HCT116 (cell line): ENCODE measurements at regions not wholly inside any gene's neighbourhood (a gene's known extent, or its start where the extent isn't known, plus 50 kb on each side); places are given as distances from the start of the nearest gene placed in this dataset.

Experiments
- ATAC-seq: fragments of 200-7000 bp; cut with Tn5 transposase; 2 replicates; pipeline ENCODE4 v1.9.1; 2020; ENCODE audit warnings: mild to moderate bottlenecking, moderate library complexity
- BruUV-seq: library from RNA; stranded (reverse); fragments of 400-500 nt; replicated peaks from 2 replicates; lab custom pipeline; 2021; lab: Mats Ljungman, UMichigan
- CTCF ChIA-PET: fragments of 300-600 bp; sonication (Branson Sonifier 250); formaldehyde crosslinking; loops from one replicate; lab custom pipeline; 2021; ENCODE audit warnings: antibody characterized with exemption; lab: Charles Lee
- POLR2A ChIA-PET: fragments of 300-600, 350-600 bp; sonication (Branson Sonifier 250); formaldehyde crosslinking; loops from one replicate; lab custom pipeline; 2021; ENCODE audit warnings: antibody characterized with exemption; lab: Charles Lee
- RAD21 ChIA-PET, 2 experiments: fragments of 300-600 bp; sonication (Branson Sonifier 250); formaldehyde crosslinking; loops; one replicate each; lab custom pipeline; 2023; ENCODE audit warnings: low total read pairs in 2 of 2; ENCODE audit not compliant: uncharacterized antibody in 2 of 2, unreplicated experiment in 2 of 2, low non-redundant PET in 1 of 2; lab: Charles Lee
- DNase-seq: peaks from one replicate; pipeline ENCODE4 v3.0.0-alpha.2; 2010; ENCODE audit warnings: low read depth, low spot score
- H2AFZ ChIP-seq: fragments of 200-600 bp; shearing (Covaris generic), sonication (generic); 2 replicates; pipeline ENCODE4 v1.6.1; 2017; ENCODE audit warnings: low read depth, mixed run types, mixed read lengths, antibody characterized with exemption, low read length; ENCODE audit not compliant: poor library complexity, severe bottlenecking
- H3K27ac ChIP-seq: 2 replicates; pipeline ENCODE4 v1.5.1; 2012; ENCODE audit warnings: low read depth, low read length
- H3K27me3 ChIP-seq: fragments of 200-600 bp; sonication (generic); 2 replicates; pipeline ENCODE4 v1.6.1; 2016; ENCODE audit warnings: mixed run types, low read length, mixed read lengths; ENCODE audit not compliant: insufficient read depth
- H3K36me3 ChIP-seq, 2 experiments: fragments of 200-500 bp in 1 of 2; fragments of 200-600 bp in 1 of 2; sonication (Bioruptor generic) in 1 of 2; sonication (generic) in 1 of 2; 2 replicates each; pipeline versions ENCODE4 v1.5.1 to v1.6.1; 2014 to 2016; ENCODE audit warnings: low read length in 2 of 2, inconsistent platforms in 1 of 2, mixed read lengths in 1 of 2, mixed run types in 1 of 2; ENCODE audit not compliant: insufficient read depth in 2 of 2, control insufficient read depth in 1 of 2
- H3K4me1 ChIP-seq, 2 experiments: fragments of 200-600 bp in 1 of 2; sonication (generic) in 1 of 2; 2 replicates each; pipeline versions ENCODE4 v1.5.1 to v1.6.1; 2012 to 2017; ENCODE audit warnings: low read length in 2 of 2, inconsistent platforms in 1 of 2, mild to moderate bottlenecking in 1 of 2, mixed read lengths in 1 of 2, mixed run types in 1 of 2, moderate library complexity in 1 of 2; ENCODE audit not compliant: insufficient read depth in 2 of 2, control insufficient read depth in 1 of 2
- H3K4me2 ChIP-seq: fragments of 200-600 bp; sonication (generic); 2 replicates; pipeline ENCODE4 v1.6.1; 2017; ENCODE audit warnings: mixed run types, low read length, mixed read lengths
- H3K4me3 ChIP-seq, 2 experiments: fragments of 200-600 bp in 1 of 2; sonication (generic) in 1 of 2; replicated peaks in 1 of 2; 2 replicates each; pipeline ENCODE4 v1.5.1; 2011 to 2016; ENCODE audit warnings: low read length in 2 of 2, control low read depth in 1 of 2, low read depth in 1 of 2, mild to moderate bottlenecking in 1 of 2, mixed read lengths in 1 of 2, mixed run types in 1 of 2
- H3K79me2 ChIP-seq: fragments of 200-600 bp; sonication (generic); 2 replicates; pipeline ENCODE4 v1.6.1; 2017; ENCODE audit warnings: mild to moderate bottlenecking, mixed run types, low read length, moderate library complexity, mixed read lengths; ENCODE audit not compliant: insufficient read depth
- H3K9ac ChIP-seq: fragments of 200-600 bp; sonication (generic); 2 replicates; pipeline ENCODE4 v1.6.1; 2016; ENCODE audit warnings: low read length, mixed read lengths
- H3K9me2 ChIP-seq: fragments of 200-600 bp; sonication (generic), shearing (Covaris generic); 2 replicates; pipeline ENCODE4 v1.6.1; 2017; ENCODE audit warnings: mixed run types, mild to moderate bottlenecking, moderate library complexity; ENCODE audit not compliant: insufficient read depth
- H3K9me3 ChIP-seq, 2 experiments: fragments of 200-500 bp in 1 of 2; fragments of 200-600 bp in 1 of 2; sonication (Bioruptor generic) in 1 of 2; sonication (generic) in 1 of 2; 2 replicates each; pipeline ENCODE4 v1.6.1; 2014 to 2017; ENCODE audit warnings: low read length in 2 of 2, mixed read lengths in 2 of 2, inconsistent platforms in 1 of 2, low read depth in 1 of 2, mild to moderate bottlenecking in 1 of 2, mixed run types in 1 of 2, moderate library complexity in 1 of 2; ENCODE audit not compliant: control insufficient read depth in 1 of 2, insufficient read depth in 1 of 2
- H4K20me1 ChIP-seq: fragments of 200-600 bp; sonication (generic), shearing (Covaris generic); 2 replicates; pipeline ENCODE4 v1.6.1; 2017; ENCODE audit warnings: mixed run types, mild to moderate bottlenecking, moderate library complexity; ENCODE audit not compliant: insufficient read depth
- ATF3 ChIP-seq: IDR thresholded peaks from 2 replicates; pipeline ENCODE4 v1.6.1; 2012
- CEBPB ChIP-seq: IDR thresholded peaks from 2 replicates; pipeline ENCODE4 v1.6.1; 2012; ENCODE audit warnings: low read depth
- EZH2 ChIP-seq: fragments of 200-600 bp; sonication (generic); IDR thresholded peaks from 2 replicates; pipeline ENCODE4 v1.6.1; 2017; ENCODE audit warnings: antibody characterized with exemption, mixed run types
- FOSL1 ChIP-seq: IDR thresholded peaks from 2 replicates; pipeline ENCODE4 v1.6.1; 2012; ENCODE audit warnings: low read depth
- JUND ChIP-seq: IDR thresholded peaks from 2 replicates; pipeline ENCODE4 v1.6.1; 2012
- POLR2A ChIP-seq: IDR thresholded peaks from 2 replicates; pipeline ENCODE4 v1.7.0; 2011; ENCODE audit warnings: borderline replicate concordance; ENCODE audit not compliant: insufficient read depth, insufficient read length; ENCODE audit errors: extremely low read depth
- SIN3A ChIP-seq: IDR thresholded peaks from 2 replicates; pipeline ENCODE4 v1.6.1; 2012; ENCODE audit warnings: low read depth
- SP1 ChIP-seq: IDR thresholded peaks from 2 replicates; pipeline ENCODE4 v1.6.1; 2012; ENCODE audit warnings: low read depth
- TCF7L2 ChIP-seq: IDR thresholded peaks from 2 replicates; pipeline ENCODE4 v1.7.0; 2011; ENCODE audit warnings: borderline replicate concordance, inconsistent platforms; ENCODE audit not compliant: insufficient read depth, insufficient read length; ENCODE audit errors: extremely low read depth
- ZNF274 ChIP-seq: fragments of 200-500 bp; sonication (Bioruptor generic); IDR thresholded peaks from 2 replicates; pipeline ENCODE4 v1.6.1; 2014; ENCODE audit warnings: mild to moderate bottlenecking, low read depth, low read length, inconsistent platforms
- intact Hi-C: fragments of 100-400 bp; cut with micrococcal nuclease; formaldehyde crosslinking; loops from 2 replicates; pipeline ENCODE4 v1.10.0; 2022
- TF ChIP-seq, protein P1 (sequence below): IDR thresholded peaks from 2 replicates; pipeline ENCODE4 v1.6.1; 2012; ENCODE audit warnings: low read depth

GRCh38 chr2:217451666-217452065 lies 551.1 kb downstream of the TNS1 start:
- no TSS peak for BruUV-seq
- H3K9me3 ChIP-seq = no peaks in the 10 kb centered on the region
- no peak overlapping the region for H3K9ac ChIP-seq
- ChIA-PET RAD21 (no interaction called here), CTCF (no interaction called here), POLR2A (no interaction called here)
- peaks cover 0 to 9% of the 10 kb centered on the region in 2 experiments; a peak in 3 of 4 replicates for H3K4me1 ChIP-seq
- H2AFZ ChIP-seq = no peak overlapping the region
- H3K27me3 ChIP-seq = 0 out of 2 replicates have a peak, but pooled peaks cover 11% of the 10 kb centered on the region
- no peaks in the 10 kb centered on the region for H3K36me3 ChIP-seq
- H3K4me2 ChIP-seq = peak overlapping the region; percentile 42
- no peak overlapping the region for H3K4me3 ChIP-seq
- no peaks in the 10 kb centered on the region for H4K20me1 ChIP-seq
- intact Hi-C loops = no loop called here
- H3K79me2 ChIP-seq = no peaks in the 10 kb centered on the region
- TF ChIP-seq CEBPB (no peak), POLR2A (no peak), ZNF274 (no peak), TCF7L2 (no peak), FOSL1 (peak; percentile 57), EZH2 (no peak), SP1 (0 out of 2 replicates have a peak, but pooled peaks have one; percentile 22), SIN3A (no peak), ATF3 (no peak), JUND (0 out of 2 replicates have a peak, but pooled peaks have one; percentile 36)
- TF ChIP-seq, protein P1, sequence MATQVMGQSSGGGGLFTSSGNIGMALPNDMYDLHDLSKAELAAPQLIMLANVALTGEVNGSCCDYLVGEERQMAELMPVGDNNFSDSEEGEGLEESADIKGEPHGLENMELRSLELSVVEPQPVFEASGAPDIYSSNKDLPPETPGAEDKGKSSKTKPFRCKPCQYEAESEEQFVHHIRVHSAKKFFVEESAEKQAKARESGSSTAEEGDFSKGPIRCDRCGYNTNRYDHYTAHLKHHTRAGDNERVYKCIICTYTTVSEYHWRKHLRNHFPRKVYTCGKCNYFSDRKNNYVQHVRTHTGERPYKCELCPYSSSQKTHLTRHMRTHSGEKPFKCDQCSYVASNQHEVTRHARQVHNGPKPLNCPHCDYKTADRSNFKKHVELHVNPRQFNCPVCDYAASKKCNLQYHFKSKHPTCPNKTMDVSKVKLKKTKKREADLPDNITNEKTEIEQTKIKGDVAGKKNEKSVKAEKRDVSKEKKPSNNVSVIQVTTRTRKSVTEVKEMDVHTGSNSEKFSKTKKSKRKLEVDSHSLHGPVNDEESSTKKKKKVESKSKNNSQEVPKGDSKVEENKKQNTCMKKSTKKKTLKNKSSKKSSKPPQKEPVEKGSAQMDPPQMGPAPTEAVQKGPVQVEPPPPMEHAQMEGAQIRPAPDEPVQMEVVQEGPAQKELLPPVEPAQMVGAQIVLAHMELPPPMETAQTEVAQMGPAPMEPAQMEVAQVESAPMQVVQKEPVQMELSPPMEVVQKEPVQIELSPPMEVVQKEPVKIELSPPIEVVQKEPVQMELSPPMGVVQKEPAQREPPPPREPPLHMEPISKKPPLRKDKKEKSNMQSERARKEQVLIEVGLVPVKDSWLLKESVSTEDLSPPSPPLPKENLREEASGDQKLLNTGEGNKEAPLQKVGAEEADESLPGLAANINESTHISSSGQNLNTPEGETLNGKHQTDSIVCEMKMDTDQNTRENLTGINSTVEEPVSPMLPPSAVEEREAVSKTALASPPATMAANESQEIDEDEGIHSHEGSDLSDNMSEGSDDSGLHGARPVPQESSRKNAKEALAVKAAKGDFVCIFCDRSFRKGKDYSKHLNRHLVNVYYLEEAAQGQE = no peak
- no peak overlapping the region for H3K27ac ChIP-seq
- no peak for DNase-seq
- no peaks in the 10 kb centered on the region for H3K9me2 ChIP-seq
- peak; percentile 63 for ATAC-seq
